Caco-2 (cell line): ENCODE measurements at regions not wholly inside any gene's neighbourhood (a gene's known extent, or its start where the extent isn't known, plus 50 kb on each side); places are given as distances from the start of the nearest gene placed in this dataset.

ENCODE experiments used
- BruUV-seq: library from RNA; stranded (reverse); fragments of 400-500 nt; replicated peaks from 2 replicates; lab custom pipeline; 2021; lab: Mats Ljungman, UMichigan
- CTCF ChIA-PET: fragments of 300-600 bp; sonication (Branson Sonifier 250); formaldehyde crosslinking; loops from one replicate; lab custom pipeline; 2022; ENCODE audit warnings: antibody characterized with exemption; lab: Charles Lee
- POLR2A ChIA-PET: fragments of 300-600 bp; sonication (Branson Sonifier 250); formaldehyde crosslinking; loops from one replicate; lab custom pipeline; 2022; ENCODE audit warnings: antibody characterized with exemption; lab: Charles Lee
- DNase-seq, 2 experiments: peaks; one replicate each; pipeline versions ENCODE4 v3.0.0 to v3.0.0-alpha.2; 2020 to 2022
- H3K27me3 ChIP-seq: replicated peaks from 2 replicates; pipeline ENCODE4 v1.6.0; 2011; ENCODE audit warnings: low read length; ENCODE audit not compliant: control insufficient read depth, insufficient read depth
- H3K36me3 ChIP-seq: 2 replicates; pipeline ENCODE4 v1.5.1; 2011; ENCODE audit warnings: low read length; ENCODE audit not compliant: control insufficient read depth, insufficient read depth
- H3K4me1 ChIP-seq: fragments of 250-450 bp; sonication (Bioruptor Pico); 2 replicates; pipeline ENCODE4 v1.5.1; 2020; ENCODE audit warnings: mild to moderate bottlenecking
- H3K4me3 ChIP-seq: 2 replicates; pipeline ENCODE4 v1.5.1; 2011; ENCODE audit warnings: low read depth, mild to moderate bottlenecking, control low read depth, low read length
- H3K9me3 ChIP-seq: fragments of 250-450 bp; sonication (Bioruptor Pico); 2 replicates; pipeline ENCODE4 v1.5.1; 2020; ENCODE audit warnings: mild to moderate bottlenecking, moderate library complexity
- H3K27ac Mint-ChIP-seq: one replicate; pipeline ENCODE4 v1.8.0; 2022; ENCODE audit warnings: mixed read lengths; ENCODE audit not compliant: unreplicated experiment
- H3K27me3 Mint-ChIP-seq: one replicate; pipeline ENCODE4 v1.8.0; 2022; ENCODE audit warnings: mixed read lengths; ENCODE audit not compliant: insufficient read depth, unreplicated experiment
- H3K36me3 Mint-ChIP-seq: one replicate; pipeline ENCODE4 v1.8.0; 2022; ENCODE audit warnings: mild to moderate bottlenecking, mixed read lengths; ENCODE audit not compliant: insufficient read depth, unreplicated experiment
- H3K4me1 Mint-ChIP-seq: one replicate; pipeline ENCODE4 v1.8.0; 2022; ENCODE audit warnings: low read depth, mixed read lengths; ENCODE audit not compliant: unreplicated experiment
- H3K4me3 Mint-ChIP-seq: one replicate; pipeline ENCODE4 v1.8.0; 2022; ENCODE audit warnings: mild to moderate bottlenecking, moderate library complexity, mixed read lengths; ENCODE audit not compliant: unreplicated experiment
- H3K9me3 Mint-ChIP-seq: one replicate; pipeline ENCODE4 v1.8.0; 2022; ENCODE audit warnings: mixed read lengths; ENCODE audit not compliant: unreplicated experiment
- intact Hi-C: fragments of 100-400 bp; cut with micrococcal nuclease; formaldehyde crosslinking; loops from one replicate; pipeline ENCODE4 v1.10.0; 2022; ENCODE audit not compliant: unreplicated experiment
- TF ChIP-seq, protein P1 (sequence below), 2 experiments: fragments of 200-600 bp in 1 of 2; IDR thresholded peaks; 1 replicate in 1 of 2; 2 replicates in 1 of 2; pipeline versions ENCODE4 v1.5.1 to v1.8.0; 2011 to 2022; ENCODE audit warnings: antibody characterized with exemption in 1 of 2, control low read depth in 1 of 2, inconsistent platforms in 1 of 2, low read depth in 1 of 2, low read length in 1 of 2, mild to moderate bottlenecking in 1 of 2, moderate library complexity in 1 of 2; ENCODE audit not compliant: insufficient read depth in 1 of 2, severe bottlenecking in 1 of 2, unreplicated experiment in 1 of 2

GRCh38 chr2:126788113-126788512 lies 110.6 kb upstream of the TEX51 start:
- no peaks in the 10 kb centered on the region for H3K36me3 ChIP-seq
- H3K9me3 ChIP-seq, result no peaks in the 10 kb centered on the region
- H3K4me1 ChIP-seq, result no peaks in the 10 kb centered on the region
- no peak overlapping the region for H3K4me3 Mint-ChIP-seq
- ChIA-PET POLR2A (no interaction called here), CTCF (interaction anchor here (1.2 kb wide), 1 partner anchor 11 kb away, joined by 3 read pairs; no protein-coding TSS in a partner anchor)
- no peaks in the 10 kb centered on the region for H3K9me3 Mint-ChIP-seq
- TF ChIP-seq, protein P1, sequence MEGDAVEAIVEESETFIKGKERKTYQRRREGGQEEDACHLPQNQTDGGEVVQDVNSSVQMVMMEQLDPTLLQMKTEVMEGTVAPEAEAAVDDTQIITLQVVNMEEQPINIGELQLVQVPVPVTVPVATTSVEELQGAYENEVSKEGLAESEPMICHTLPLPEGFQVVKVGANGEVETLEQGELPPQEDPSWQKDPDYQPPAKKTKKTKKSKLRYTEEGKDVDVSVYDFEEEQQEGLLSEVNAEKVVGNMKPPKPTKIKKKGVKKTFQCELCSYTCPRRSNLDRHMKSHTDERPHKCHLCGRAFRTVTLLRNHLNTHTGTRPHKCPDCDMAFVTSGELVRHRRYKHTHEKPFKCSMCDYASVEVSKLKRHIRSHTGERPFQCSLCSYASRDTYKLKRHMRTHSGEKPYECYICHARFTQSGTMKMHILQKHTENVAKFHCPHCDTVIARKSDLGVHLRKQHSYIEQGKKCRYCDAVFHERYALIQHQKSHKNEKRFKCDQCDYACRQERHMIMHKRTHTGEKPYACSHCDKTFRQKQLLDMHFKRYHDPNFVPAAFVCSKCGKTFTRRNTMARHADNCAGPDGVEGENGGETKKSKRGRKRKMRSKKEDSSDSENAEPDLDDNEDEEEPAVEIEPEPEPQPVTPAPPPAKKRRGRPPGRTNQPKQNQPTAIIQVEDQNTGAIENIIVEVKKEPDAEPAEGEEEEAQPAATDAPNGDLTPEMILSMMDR (IDR thresholded peaks at IDR 0.05; ENCODE audit: insufficient read depth in 1 of 2, low read depth in 1 of 2, low read length in 1 of 2, severe bottlenecking in 1 of 2, unreplicated experiment in 1 of 2), result no peak
- no peaks in the 10 kb centered on the region; the same call in 1 of the 2 replicates for H3K27me3 ChIP-seq
- intact Hi-C loops, result no loop called here
- no TSS peak for BruUV-seq
- DNase-seq, result no peak
- peaks cover 8% of the 10 kb centered on the region for H3K27me3 Mint-ChIP-seq
- no peak overlapping the region for H3K27ac Mint-ChIP-seq
- no peak overlapping the region for H3K4me3 ChIP-seq
- H3K36me3 Mint-ChIP-seq, result no peaks in the 10 kb centered on the region
- H3K4me1 Mint-ChIP-seq, result no peaks in the 10 kb centered on the region

DNA sequence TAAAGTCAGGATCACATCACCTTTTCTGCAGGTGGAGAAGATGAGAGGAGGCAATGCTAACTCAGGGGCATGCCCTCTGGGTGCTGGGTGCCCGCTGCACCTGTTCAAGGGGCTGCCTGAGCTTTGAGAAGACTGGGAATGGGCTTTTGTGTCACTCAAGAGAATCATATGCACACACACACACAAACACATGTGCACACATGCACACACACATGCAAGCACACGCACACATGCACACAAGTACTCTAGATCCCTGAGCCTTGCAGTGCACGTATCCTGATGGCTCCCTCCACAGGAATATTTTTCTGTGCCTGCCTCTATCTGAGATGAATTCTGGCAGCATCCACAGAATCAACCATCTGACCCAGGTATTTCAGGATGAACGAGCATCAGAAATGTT lies 110.0 kb upstream of the TEX51 start:
- H3K9me3 ChIP-seq, result no peaks in the 10 kb centered on the region
- no peak overlapping the region for H3K4me3 Mint-ChIP-seq
- no peaks in the 10 kb centered on the region; the same call in 1 of the 2 replicates for H3K27me3 ChIP-seq
- H3K4me1 Mint-ChIP-seq, result no peaks in the 10 kb centered on the region
- no peak overlapping the region for H3K27ac Mint-ChIP-seq
- H3K36me3 ChIP-seq, result no peaks in the 10 kb centered on the region
- TF ChIP-seq, protein P1 (IDR thresholded peaks at IDR 0.05; ENCODE audit: insufficient read depth in 1 of 2, low read depth in 1 of 2, low read length in 1 of 2, severe bottlenecking in 1 of 2, unreplicated experiment in 1 of 2), result no peak
- H3K36me3 Mint-ChIP-seq, result no peaks in the 10 kb centered on the region
- H3K4me3 ChIP-seq, result no peak overlapping the region
- no TSS peak for BruUV-seq
- DNase-seq, result no peak
- H3K27me3 Mint-ChIP-seq, result peaks cover 11% of the 10 kb centered on the region
- ChIA-PET CTCF (interaction anchor here (1.2 kb wide), 1 partner anchor 12 kb away, joined by 3 read pairs; no protein-coding TSS in a partner anchor), POLR2A (no interaction called here)
- no peaks in the 10 kb centered on the region for H3K9me3 Mint-ChIP-seq
- intact Hi-C loops, result no loop called here
- H3K4me1 ChIP-seq, result no peaks in the 10 kb centered on the region

- no peaks in the 10 kb centered on the region for H3K36me3 ChIP-seq
- intact Hi-C loops, result no loop called here
- H3K36me3 Mint-ChIP-seq, result no peaks in the 10 kb centered on the region
- no peaks in the 10 kb centered on the region for H3K4me1 ChIP-seq
- ChIA-PET CTCF (no interaction called here), POLR2A (no interaction called here)
- H3K4me1 Mint-ChIP-seq, result no peaks in the 10 kb centered on the region
- TF ChIP-seq, protein P1 (IDR thresholded peaks at IDR 0.05; ENCODE audit: insufficient read depth in 1 of 2, low read depth in 1 of 2, low read length in 1 of 2, severe bottlenecking in 1 of 2, unreplicated experiment in 1 of 2), result no peak
- no peak overlapping the region for H3K27ac Mint-ChIP-seq
- H3K27me3 ChIP-seq, result no peaks in the 10 kb centered on the region
- no peak for DNase-seq
- no peaks in the 10 kb centered on the region for H3K9me3 Mint-ChIP-seq
- BruUV-seq, result no TSS peak
- H3K27me3 Mint-ChIP-seq, result peaks cover 13% of the 10 kb centered on the region
- H3K4me3 ChIP-seq, result no peak overlapping the region
- no peaks in the 10 kb centered on the region for H3K9me3 ChIP-seq
- no peak overlapping the region for H3K4me3 Mint-ChIP-seq
Observed at GRCh38 chr2:126790987-126791780, 107.5 kb upstream of the TEX51 start.
